Coronary artery (tissue), 2 donors: ENCODE measurements at regions not wholly inside any gene's neighbourhood (a gene's known extent, or its start where the extent isn't known, plus 50 kb on each side); places are given as distances from the start of the nearest gene placed in this dataset.
"Not testable (repeated sequence)": the region's sequence is repeated elsewhere in the genome, so short reads cannot be mapped to it uniquely, and the experiment has no call there.

Source experiments
- DNase-seq: peaks from one replicate; pipeline ENCODE4 v3.0.0-alpha.2; 2017; ENCODE audit warnings: low spot score
- H3K27ac ChIP-seq, 2 donors: fragments of 200-600 bp; sonication (generic); one replicate each; pipeline ENCODE4 v1.5.1; 2016 to 2019
- H3K4me3 ChIP-seq: fragments of 200-600 bp; sonication (generic); 2 replicates; pipeline ENCODE4 v1.5.1; 2016; ENCODE audit warnings: mild to moderate bottlenecking, moderate library complexity
- TF ChIP-seq, protein P1 (sequence below): fragments of 200-600 bp; sonication (generic); IDR thresholded peaks from one replicate; pipeline ENCODE4 v1.5.1; 2019; ENCODE audit warnings: antibody characterized with exemption

GRCh38 chr13:54597540-54598088, 1569.0 kb downstream of the OLFM4 start:
- TF ChIP-seq, protein P1, sequence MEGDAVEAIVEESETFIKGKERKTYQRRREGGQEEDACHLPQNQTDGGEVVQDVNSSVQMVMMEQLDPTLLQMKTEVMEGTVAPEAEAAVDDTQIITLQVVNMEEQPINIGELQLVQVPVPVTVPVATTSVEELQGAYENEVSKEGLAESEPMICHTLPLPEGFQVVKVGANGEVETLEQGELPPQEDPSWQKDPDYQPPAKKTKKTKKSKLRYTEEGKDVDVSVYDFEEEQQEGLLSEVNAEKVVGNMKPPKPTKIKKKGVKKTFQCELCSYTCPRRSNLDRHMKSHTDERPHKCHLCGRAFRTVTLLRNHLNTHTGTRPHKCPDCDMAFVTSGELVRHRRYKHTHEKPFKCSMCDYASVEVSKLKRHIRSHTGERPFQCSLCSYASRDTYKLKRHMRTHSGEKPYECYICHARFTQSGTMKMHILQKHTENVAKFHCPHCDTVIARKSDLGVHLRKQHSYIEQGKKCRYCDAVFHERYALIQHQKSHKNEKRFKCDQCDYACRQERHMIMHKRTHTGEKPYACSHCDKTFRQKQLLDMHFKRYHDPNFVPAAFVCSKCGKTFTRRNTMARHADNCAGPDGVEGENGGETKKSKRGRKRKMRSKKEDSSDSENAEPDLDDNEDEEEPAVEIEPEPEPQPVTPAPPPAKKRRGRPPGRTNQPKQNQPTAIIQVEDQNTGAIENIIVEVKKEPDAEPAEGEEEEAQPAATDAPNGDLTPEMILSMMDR = no peak
- no peak for DNase-seq
- H3K4me3 ChIP-seq = no peak overlapping the region

GRCh38 chr13:54599413-54599812, 1570.8 kb downstream of the OLFM4 start:
- TF ChIP-seq, protein P1 = no peak
- DNase-seq = no peak
- no peak overlapping the region for H3K4me3 ChIP-seq

More at GRCh38 chr13:54597540-54598088, 1569.0 kb downstream of the OLFM4 start:
- H3K27ac ChIP-seq = no peak overlapping the region

DNA sequence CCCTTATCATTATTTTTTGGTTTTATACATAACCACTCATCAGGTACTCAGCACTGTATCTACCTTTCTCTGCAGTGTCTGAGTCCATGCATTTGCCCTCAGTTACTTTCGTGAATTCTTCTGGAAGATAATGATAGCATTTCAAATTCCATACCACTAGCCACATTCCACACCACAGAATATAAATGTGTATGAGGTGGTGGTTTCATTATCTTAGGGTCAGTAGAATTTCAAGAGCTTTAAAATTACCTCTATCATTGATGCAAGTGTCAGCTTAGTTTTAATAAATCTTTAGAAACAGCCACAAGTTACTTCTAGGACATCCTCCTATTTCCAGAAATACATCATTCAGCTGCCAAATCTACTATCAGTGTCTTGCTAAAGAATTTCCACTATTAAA, 1578.3 kb downstream of the OLFM4 start:
- no peak for DNase-seq
- no peak overlapping the region for H3K4me3 ChIP-seq
- TF ChIP-seq, protein P1 = no peak
- H3K27ac ChIP-seq = no peak overlapping the region

More at GRCh38 chr13:54599413-54599812, 1570.8 kb downstream of the OLFM4 start:
- no peak overlapping the region for H3K27ac ChIP-seq

DNA sequence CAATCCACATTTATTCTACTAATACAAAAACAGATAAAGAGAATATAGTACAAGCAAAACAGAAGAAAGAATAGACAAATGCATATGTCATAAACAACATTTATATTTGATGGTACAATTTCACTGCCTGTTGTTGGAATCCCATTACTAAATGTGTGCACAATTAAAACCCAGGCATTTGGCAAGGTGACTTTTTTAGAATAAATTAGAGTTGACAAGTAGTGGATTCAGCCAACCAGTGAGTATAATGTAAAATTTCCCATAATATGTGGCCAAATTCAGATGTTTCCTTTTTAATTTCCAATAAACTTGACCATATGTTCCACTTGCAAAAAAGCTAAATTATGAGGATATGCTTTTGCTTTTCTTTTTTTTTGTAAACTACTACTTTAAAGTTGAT, 1578.8 kb downstream of the OLFM4 start:
- H3K27ac ChIP-seq = no peak overlapping the region
- no peak overlapping the region for H3K4me3 ChIP-seq
- no peak for DNase-seq
- TF ChIP-seq, protein P1 = no peak

DNA sequence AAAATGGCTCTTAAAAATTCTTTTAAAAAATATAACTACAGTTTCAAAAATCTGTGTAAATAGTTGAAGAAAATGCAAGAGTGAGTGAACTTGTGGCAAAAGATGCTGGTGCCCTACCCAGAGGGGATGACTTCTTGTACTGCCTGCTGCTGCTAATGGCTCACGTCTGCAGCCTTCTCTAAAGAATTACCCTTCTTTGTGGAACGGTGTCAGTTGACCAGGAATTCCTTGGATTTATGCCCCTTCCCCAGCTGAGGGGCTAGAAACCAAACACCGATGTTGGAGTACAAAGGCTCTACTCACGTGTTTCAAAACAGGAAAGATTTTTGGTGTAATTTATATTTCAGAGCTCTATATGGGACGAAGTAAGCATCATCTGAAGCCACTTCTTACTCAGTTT, 1582.8 kb downstream of the OLFM4 start:
- H3K27ac ChIP-seq = no peak overlapping the region
- H3K4me3 ChIP-seq = no peak overlapping the region
- TF ChIP-seq, protein P1 = no peak
- DNase-seq = no peak

DNA sequence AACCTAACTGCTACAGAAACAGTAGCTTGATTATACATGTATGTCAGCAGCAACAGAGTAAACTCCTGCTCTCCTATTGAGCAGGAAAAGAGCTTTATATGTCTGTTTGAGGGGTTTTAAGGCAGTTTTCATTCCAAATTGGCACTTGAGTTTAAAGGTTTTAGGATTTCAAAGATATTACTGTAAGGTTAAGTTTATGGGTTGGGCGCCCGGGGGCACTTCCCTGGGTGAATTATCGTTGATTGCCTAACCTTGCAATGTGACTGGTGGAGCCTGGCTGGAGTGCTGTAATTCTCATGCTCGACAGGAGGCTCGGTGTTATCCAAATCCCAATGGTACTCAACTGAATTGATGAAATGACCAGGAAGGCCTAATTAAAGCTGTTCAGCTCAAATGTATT, 1586.1 kb downstream of the OLFM4 start:
- TF ChIP-seq, protein P1 = no peak
- DNase-seq = no peak
- H3K27ac ChIP-seq = no peak overlapping the region

GRCh38 chr13:54626504-54626903, 1597.9 kb downstream of the OLFM4 start:
- not testable (repeated sequence) for H3K27ac ChIP-seq, DNase-seq, H3K4me3 ChIP-seq

More for the DNA sequence above, 1586.1 kb downstream of the OLFM4 start:
- no peak overlapping the region for H3K4me3 ChIP-seq
